ENCODE measurements at regions not wholly inside any gene's neighbourhood (a gene's known extent, or its start where the extent isn't known, plus 50 kb on each side); places are given as distances from the start of the nearest gene placed in this dataset.

GRCh38 chr6:56856036-56856580 is 98.8 kb upstream of the BEND6 start:
- DNase-seq: no peak
- H3K36me3 ChIP-seq (replicated peaks in 1 of 2; ENCODE audit: control extremely low read depth in 1 of 2, control insufficient read depth in 1 of 2, extremely low read depth in 1 of 2, insufficient read depth in 2 of 2, low read length in 1 of 2): no peaks in the 10 kb centered on the region
- peaks cover 12% of the 10 kb centered on the region in 2 donors for H3K4me1 ChIP-seq (ENCODE audit: control insufficient read depth in 2 of 2, insufficient read depth in 2 of 2, low read length in 2 of 2)
- H3K27ac ChIP-seq (ENCODE audit: low read length in 2 of 2): no peak overlapping the region
- Mint-ChIP-seq H3K4me1 (peaks cover 14% of the 10 kb centered on the region), H3K27me3 (peaks cover 32% of the 10 kb centered on the region), H3K27ac (no peak overlapping the region), H3K4me3 (no peak overlapping the region), H3K9me3 (ENCODE audit: insufficient read depth) (no peaks in the 10 kb centered on the region)
- 40% methylated on average over 2 of the region's 4 CpGs for WGBS (ENCODE audit: insufficient coverage)
- H4K20me1 ChIP-seq (ENCODE audit: control insufficient read depth, insufficient read depth, low read length, poor library complexity, severe bottlenecking): no peaks in the 10 kb centered on the region
- no peak for ATAC-seq (ENCODE audit: low read depth)
- no peaks in the 10 kb centered on the region for H3K79me2 ChIP-seq (ENCODE audit: control insufficient read depth, insufficient read depth, low read length)
- no peak overlapping the region for H2AFZ ChIP-seq (ENCODE audit: insufficient read depth, low read depth, low read length, poor library complexity, severe bottlenecking)
- TF ChIP-seq EZH2 (IDR thresholded peaks at IDR 0.05; ENCODE audit: borderline replicate concordance, insufficient read depth, low read depth, low read length, poor library complexity, severe bottlenecking) (no peak), CTCF (IDR thresholded peaks at IDR 0.05) (no peak)
- H3K4me2 ChIP-seq (replicated peaks; ENCODE audit: low read depth, low read length, poor library complexity, severe bottlenecking): no peak overlapping the region
- ChIA-PET POLR2A (no interaction called here), CTCF (no interaction called here)
- no peaks in the 10 kb centered on the region for H3K9me3 ChIP-seq (ENCODE audit: control extremely low read depth in 1 of 3, control insufficient read depth in 2 of 3, insufficient read depth in 1 of 3, low read length in 2 of 3)
- no peak overlapping the region for H3K9ac ChIP-seq (ENCODE audit: low read length)
- intact Hi-C loops (cut with micrococcal nuclease): no loop called here
- no peak overlapping the region for H3K4me3 ChIP-seq (ENCODE audit: control extremely low read depth in 1 of 5, extremely low read depth in 1 of 5, insufficient read depth in 1 of 5, low read depth in 2 of 5, low read length in 4 of 5)
- peaks cover 0 to 15% (median 10%) of the 10 kb centered on the region in 4 experiments for H3K27me3 ChIP-seq (replicated peaks in 1 of 4; ENCODE audit: control extremely low read depth in 1 of 4, control insufficient read depth in 3 of 4, insufficient read depth in 4 of 4, low read length in 3 of 4)

GRCh38 chr6:56854086-56854485 is 100.8 kb upstream of the BEND6 start:
- ATAC-seq (ENCODE audit: low read depth): no peak
- Mint-ChIP-seq H3K9me3 (ENCODE audit: insufficient read depth) (no peaks in the 10 kb centered on the region), H3K4me1 (peaks cover 21% of the 10 kb centered on the region), H3K4me3 (no peak overlapping the region), H3K27ac (no peak overlapping the region), H3K27me3 (peaks cover 48% of the 10 kb centered on the region)
- intact Hi-C loops (cut with micrococcal nuclease): no loop called here
- Histone ChIP-seq H3K79me2 (ENCODE audit: control insufficient read depth, insufficient read depth, low read length) (no peaks in the 10 kb centered on the region), H3K4me3 (ENCODE audit: control extremely low read depth in 1 of 5, extremely low read depth in 1 of 5, insufficient read depth in 1 of 5, low read depth in 2 of 5, low read length in 4 of 5) (no peak overlapping the region), H3K27ac (ENCODE audit: low read length in 2 of 2) (no peak overlapping the region), H2AFZ (ENCODE audit: insufficient read depth, low read depth, low read length, poor library complexity, severe bottlenecking) (no peak overlapping the region), H3K4me2 (replicated peaks; ENCODE audit: low read depth, low read length, poor library complexity, severe bottlenecking) (no peak overlapping the region), H3K27me3 (replicated peaks in 1 of 4; ENCODE audit: control extremely low read depth in 1 of 4, control insufficient read depth in 3 of 4, insufficient read depth in 4 of 4, low read length in 3 of 4) (peaks cover 0 to 29% (median 15%) of the 10 kb centered on the region in 4 experiments), H3K9ac (ENCODE audit: low read length) (no peak overlapping the region), H3K9me3 (ENCODE audit: control extremely low read depth in 1 of 3, control insufficient read depth in 2 of 3, insufficient read depth in 1 of 3, low read length in 2 of 3) (no peaks in the 10 kb centered on the region), H3K4me1 (ENCODE audit: control insufficient read depth in 2 of 2, insufficient read depth in 2 of 2, low read length in 2 of 2) (peaks cover 15% of the 10 kb centered on the region in 2 donors), H4K20me1 (ENCODE audit: control insufficient read depth, insufficient read depth, low read length, poor library complexity, severe bottlenecking) (no peaks in the 10 kb centered on the region), H3K36me3 (replicated peaks in 1 of 2; ENCODE audit: control extremely low read depth in 1 of 2, control insufficient read depth in 1 of 2, extremely low read depth in 1 of 2, insufficient read depth in 2 of 2, low read length in 1 of 2) (no peaks in the 10 kb centered on the region)
- POLR2A ChIA-PET: no interaction called here
- CTCF ChIA-PET: interaction anchor here (0.8 kb wide), 1 partner anchor 9 kb away, joined by 3 read pairs; no protein-coding TSS in a partner anchor
- DNase-seq: no peak
- WGBS (ENCODE audit: insufficient coverage): no CpG with 5 or more reads among the region's 2 CpGs
- TF ChIP-seq EZH2 (IDR thresholded peaks at IDR 0.05; ENCODE audit: borderline replicate concordance, insufficient read depth, low read depth, low read length, poor library complexity, severe bottlenecking) (no peak), CTCF (IDR thresholded peaks at IDR 0.05) (no peak)

Measured in B cell (primary cell).